Islet precursor cell (in vitro differentiated cells): ENCODE measurements at regions not wholly inside any gene's neighbourhood (a gene's known extent, or its start where the extent isn't known, plus 50 kb on each side); places are given as distances from the start of the nearest gene placed in this dataset.
"Not testable (repeated sequence)": the region's sequence is repeated elsewhere in the genome, so short reads cannot be mapped to it uniquely, and the experiment has no call there.

Experiments used
- DNase-seq: peaks from one replicate; pipeline ENCODE4 v3.0.0-alpha.2; 2018

GRCh38 chr15:87527875-87528274, 728.7 kb downstream of the NTRK3 start:
- no peak for DNase-seq

GRCh38 chr15:87527416-87527815, 729.1 kb downstream of the NTRK3 start:
- peak; percentile 71 for DNase-seq

- DNase-seq: no peak
Observed at GRCh38 chr15:87523516-87523915, 733.0 kb downstream of the NTRK3 start.

GRCh38 chr15:87522997-87523396, 733.5 kb downstream of the NTRK3 start:
- no peak for DNase-seq

GRCh38 chr15:87518957-87519356, 737.6 kb downstream of the NTRK3 start:
- no peak for DNase-seq

- no peak for DNase-seq
Observed at GRCh38 chr15:87508086-87508485, 748.5 kb downstream of the NTRK3 start.

GRCh38 chr15:87502173-87502572, 754.4 kb downstream of the NTRK3 start:
- DNase-seq: no peak

- peak; percentile 63 for DNase-seq
Observed at GRCh38 chr15:87500240-87500639, 756.3 kb downstream of the NTRK3 start.

- no peak for DNase-seq
Observed at GRCh38 chr15:87498560-87498959, 758.0 kb downstream of the NTRK3 start.

GRCh38 chr15:87496795-87497194, 759.7 kb downstream of the NTRK3 start:
- DNase-seq: no peak

GRCh38 chr15:87496109-87496508, 760.4 kb downstream of the NTRK3 start:
- DNase-seq: no peak

GRCh38 chr15:87493803-87494202, 762.7 kb downstream of the NTRK3 start:
- no peak for DNase-seq

- DNase-seq: no peak
Observed at GRCh38 chr15:87492321-87492720, 764.2 kb downstream of the NTRK3 start.

- DNase-seq: no peak
Observed at GRCh38 chr15:87490666-87491065, 765.9 kb downstream of the NTRK3 start.

GRCh38 chr15:87489902-87490665, 766.5 kb downstream of the NTRK3 start:
- DNase-seq: no peak

GRCh38 chr15:87489456-87489855, 767.1 kb downstream of the NTRK3 start:
- no peak for DNase-seq

- no peak for DNase-seq
Observed at GRCh38 chr15:87487484-87487883, 769.1 kb downstream of the NTRK3 start.

- no peak for DNase-seq
Observed at GRCh38 chr15:87483468-87483867, 773.1 kb downstream of the NTRK3 start.

GRCh38 chr15:87481126-87481525, 775.4 kb downstream of the NTRK3 start:
- DNase-seq: no peak

- DNase-seq: no peak
Observed at GRCh38 chr15:87478687-87479072, 777.9 kb downstream of the NTRK3 start.

- peak; percentile 70 for DNase-seq
Observed at GRCh38 chr15:87477737-87478686, 778.5 kb downstream of the NTRK3 start.

- DNase-seq: no peak
Observed at GRCh38 chr15:87477026-87477425, 779.5 kb downstream of the NTRK3 start.

- DNase-seq: no peak
Observed at GRCh38 chr15:87470923-87471322, 785.6 kb downstream of the NTRK3 start.

GRCh38 chr15:87463956-87464355, 792.6 kb downstream of the NTRK3 start:
- not testable (repeated sequence) for DNase-seq
